GM04504 (cell line): ENCODE measurements at regions not wholly inside any gene's neighbourhood (a gene's known extent, or its start where the extent isn't known, plus 50 kb on each side); places are given as distances from the start of the nearest gene placed in this dataset.

ENCODE experiments used
- DNase-seq: peaks from one replicate; pipeline ENCODE4 v3.0.0-alpha.2; 2012; ENCODE audit warnings: low read depth

DNA sequence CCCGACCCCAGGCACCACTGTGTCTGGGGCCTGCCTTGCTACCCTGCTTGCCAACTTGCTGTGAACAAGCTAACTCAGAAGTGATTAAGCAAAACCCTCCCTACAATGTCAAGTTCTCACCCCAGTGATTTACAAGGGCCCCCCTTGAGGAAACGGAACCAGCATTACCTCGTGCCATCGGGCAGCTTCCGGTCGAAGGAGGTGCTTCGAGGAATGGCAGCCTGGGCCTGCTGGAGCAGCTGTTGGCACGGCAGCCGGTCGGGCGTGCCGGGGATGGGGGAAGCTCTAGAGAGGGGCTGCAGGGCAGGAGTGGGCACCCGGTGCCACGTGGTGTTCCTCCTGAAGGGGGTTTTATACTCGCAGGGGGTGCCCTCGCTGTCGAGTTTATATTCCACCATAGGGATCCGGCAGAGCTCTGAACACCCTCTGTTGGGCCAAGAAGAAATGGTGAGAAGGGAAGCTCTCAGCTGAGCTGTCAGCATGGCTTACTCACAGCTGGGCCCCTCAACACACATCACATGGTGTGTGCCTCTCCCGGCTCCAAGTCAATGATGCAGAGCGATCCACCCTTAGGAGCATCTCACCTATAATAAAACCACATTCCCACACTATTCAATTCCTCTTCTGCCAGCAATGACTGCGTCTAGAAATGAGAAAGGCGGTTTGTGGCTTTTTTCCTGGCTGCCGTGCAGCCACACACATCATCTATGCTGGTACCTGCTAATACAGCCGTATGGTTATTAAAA is 184.4 kb downstream of the SIPA1L2 start:
- DNase-seq, result no peak

DNA sequence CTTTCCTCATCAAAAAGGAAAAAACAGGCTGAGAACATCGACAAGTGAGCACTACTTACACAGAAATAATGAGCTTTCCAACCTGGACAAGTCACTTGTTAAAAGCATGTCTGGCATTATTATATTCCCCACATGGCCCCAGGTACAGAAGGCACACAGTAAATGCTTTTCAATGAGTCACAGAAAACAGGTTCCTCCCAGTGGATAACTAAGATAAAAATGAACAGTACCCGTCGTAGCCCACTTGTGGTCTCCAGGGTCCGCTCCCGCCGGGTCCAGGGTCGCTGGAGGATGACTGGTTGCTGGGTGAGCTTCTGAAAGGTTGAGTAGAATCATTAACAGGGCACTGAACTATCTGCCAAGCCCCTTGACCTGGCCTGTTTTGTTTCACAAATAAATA is 186.6 kb downstream of the SIPA1L2 start:
- no peak for DNase-seq

DNA sequence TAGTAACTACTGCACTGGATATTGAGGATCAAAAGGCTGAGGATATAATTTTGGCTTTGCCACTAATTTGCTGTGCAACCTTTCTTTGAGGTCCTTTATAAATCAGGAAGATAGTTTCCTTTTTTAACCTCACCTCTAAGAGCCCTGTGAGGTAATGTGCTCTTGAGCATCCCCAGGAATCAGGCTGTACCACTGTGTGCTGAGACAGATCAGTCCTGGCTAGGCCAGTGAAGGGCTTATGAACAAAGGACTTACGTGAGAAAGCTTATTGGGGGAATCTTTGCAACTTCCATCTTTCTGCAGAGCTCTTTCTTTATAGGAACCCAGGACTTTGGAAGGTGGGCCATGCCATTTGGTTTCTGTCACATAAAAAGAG is 188.9 kb downstream of the SIPA1L2 start:
- DNase-seq, result no peak

DNA sequence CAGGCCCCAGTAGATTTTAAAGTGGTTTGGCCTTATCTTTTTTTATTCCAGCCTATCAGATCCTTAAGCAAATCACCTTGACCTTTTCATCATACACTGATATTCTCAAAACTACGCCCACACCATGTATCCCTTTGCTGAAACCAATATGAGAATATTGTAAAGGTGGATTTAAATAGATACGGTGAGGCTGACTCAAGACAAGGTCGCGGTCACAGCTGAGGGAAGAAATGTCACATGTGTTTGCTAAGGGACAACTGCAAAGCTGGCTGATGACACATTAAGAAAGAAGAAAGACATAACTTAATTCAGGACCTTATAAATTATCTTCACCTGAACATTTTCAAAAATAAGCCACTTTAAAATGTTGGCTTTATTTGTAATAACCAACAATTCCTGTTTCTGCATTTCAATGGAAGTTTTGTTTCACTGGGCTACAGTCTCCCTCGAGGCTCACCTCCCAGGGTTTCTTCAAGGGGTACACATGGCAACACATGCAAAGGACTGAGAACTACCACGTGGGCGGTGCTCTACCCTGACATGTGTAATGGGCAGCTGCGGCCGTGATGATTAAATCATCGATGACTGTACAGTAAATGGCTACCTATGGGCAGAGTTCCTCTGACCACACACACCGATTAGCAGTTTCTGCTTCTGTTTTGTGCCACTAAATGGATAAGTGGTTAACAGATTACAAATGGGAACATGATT is 189.5 kb downstream of the SIPA1L2 start:
- no peak for DNase-seq

DNA sequence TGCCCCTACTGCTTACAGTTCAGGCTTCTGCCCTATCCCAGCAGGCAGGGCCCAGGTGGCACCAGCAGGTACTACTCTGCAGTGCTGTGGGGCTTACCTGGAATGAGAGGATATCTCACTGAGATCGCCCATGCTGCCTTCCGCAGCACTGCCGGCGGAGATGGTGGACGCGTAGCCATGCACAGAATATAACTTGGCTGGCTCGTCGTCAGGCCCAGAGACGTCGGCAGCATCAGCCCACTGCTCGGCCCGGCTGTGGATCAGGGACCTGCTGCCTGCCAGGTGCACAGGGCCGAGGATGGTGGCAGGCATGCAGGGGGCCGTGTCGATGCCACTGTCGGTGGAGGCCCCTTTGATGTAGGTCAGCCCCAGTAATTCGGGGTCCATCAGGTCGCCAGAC is 190.9 kb downstream of the SIPA1L2 start:
- DNase-seq, result no peak

DNA sequence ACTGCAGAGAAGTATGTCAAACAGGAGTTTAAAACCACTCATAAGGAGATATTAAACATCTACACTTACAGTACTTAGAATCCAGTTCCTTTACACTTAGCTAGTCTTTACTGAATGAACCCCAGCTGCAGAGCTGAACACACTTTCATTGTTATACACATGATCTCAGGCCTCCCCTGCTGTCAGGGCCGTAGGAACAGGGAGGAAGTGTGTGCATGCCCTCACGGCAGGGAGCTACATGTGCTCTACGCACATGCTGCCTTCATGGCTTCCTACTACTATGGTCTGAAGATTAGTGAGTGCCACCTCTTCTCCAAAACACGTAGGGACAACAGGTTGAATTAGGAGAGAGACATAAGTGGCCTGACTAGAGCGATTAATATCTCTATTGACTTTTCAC is 191.5 kb downstream of the SIPA1L2 start:
- no peak for DNase-seq

DNA sequence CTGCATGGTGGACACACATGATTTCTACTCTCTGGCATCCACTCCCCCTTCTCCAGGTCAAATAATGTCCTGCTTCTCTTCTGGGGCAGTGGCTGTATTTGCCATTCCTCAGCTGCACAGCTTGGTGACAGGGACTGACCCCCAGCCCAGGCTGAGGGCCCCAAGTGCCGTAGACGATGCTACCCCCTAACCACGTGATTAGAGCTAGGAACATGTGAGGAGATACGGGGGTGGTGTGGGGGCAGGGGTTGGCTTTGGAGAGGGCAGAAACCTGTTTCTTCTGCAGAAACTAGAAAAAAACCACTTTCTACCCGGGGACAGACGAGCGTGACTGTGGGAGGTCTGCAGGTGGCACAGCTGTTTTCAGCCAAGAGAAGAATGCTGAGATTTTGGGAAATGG is 192.4 kb downstream of the SIPA1L2 start:
- no peak for DNase-seq

DNA sequence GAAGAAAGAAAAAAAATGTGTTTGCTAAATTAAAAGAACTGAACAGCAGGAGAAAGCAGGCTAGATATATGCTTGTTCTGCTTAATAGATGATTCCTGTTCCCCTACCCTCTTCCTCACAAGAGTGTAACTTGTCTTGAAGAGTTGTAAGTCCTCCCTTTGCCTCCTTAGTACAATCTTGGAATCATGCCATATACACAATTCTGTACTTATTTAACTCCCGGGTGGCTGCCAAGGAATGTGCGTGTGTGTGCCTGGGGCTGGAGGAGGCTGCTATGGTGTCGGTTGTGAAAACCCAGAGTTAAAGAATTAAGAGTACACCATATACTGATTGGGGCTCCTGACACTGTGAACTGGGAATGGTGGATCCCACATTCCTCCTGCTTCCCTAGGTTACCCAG is 194.2 kb downstream of the SIPA1L2 start:
- DNase-seq, result no peak

DNA sequence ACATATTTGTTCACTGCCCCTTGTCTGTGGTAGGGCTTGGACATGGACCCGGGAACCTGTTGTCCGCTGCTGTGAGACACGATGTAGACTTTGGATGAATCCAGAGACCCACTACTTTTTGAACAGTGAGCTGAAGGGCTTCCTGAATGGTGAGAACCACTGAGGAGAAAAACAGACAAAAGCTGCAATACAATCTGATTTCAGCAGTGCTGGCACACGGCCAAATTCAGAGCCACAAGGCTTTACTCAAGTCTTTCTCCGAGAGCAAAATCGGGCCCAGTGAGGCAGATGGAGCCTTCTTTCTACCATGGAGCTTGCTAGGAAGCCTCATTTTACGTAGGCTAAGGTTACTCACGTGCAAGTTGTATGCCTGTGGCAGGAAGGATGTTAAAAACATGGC is 197.6 kb downstream of the SIPA1L2 start:
- no peak for DNase-seq

DNA sequence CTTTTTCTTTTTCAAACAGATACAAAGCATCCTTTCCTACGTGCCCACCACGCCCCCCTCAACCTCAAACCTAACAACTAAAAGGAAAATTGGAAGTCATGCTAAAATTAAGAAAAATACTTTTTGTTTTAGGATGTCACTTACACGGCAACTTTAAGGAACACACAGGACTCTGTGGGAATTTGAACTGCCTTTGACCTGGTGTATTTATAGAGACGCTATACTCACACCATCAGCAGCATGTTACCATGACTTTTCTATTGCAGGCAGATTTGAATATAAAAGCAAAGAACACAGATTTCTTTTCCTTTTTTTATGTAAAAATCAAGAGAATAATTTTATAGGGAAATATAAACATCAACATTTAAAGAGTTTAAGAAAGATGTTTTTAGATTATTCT is 198.2 kb downstream of the SIPA1L2 start:
- DNase-seq, result no peak

DNA sequence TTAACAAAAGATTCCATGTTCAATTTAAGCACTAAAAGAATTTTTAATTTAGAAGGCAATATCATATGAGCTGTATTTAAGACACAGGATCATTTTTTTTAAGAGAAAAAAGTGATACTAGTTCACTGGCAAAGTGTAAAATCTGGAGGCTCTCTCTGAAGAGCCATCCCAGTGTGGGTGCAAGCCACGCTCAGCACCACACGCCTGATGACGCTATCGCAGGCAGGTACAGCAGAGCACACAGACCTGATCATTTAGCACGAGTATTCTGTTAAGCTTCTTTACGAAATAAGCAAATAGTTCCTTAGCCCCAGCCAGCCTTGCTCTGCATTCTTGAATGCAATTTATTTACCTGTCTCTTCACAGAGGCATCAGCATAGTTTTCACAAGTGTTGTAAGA is 198.6 kb downstream of the SIPA1L2 start:
- no peak for DNase-seq

DNA sequence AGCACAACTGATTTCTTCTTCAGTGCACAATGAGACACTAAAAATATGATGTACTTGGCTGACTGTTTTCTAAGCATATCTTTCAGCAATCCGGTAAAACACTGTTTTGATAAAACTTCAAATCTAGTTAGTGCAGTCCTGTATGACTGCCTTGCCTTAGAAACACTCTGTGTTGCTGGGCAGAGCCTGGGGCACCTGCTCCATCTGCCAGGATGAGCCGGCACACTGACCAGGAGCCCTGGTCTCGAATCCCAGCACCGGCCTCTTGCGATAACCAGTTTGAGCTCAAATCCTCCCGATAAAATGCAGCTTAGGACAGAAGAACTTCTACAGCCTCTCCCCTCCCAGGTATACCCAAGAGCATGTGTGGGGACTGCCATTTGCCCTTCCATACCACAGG is 199.5 kb downstream of the SIPA1L2 start:
- DNase-seq, result no peak

DNA sequence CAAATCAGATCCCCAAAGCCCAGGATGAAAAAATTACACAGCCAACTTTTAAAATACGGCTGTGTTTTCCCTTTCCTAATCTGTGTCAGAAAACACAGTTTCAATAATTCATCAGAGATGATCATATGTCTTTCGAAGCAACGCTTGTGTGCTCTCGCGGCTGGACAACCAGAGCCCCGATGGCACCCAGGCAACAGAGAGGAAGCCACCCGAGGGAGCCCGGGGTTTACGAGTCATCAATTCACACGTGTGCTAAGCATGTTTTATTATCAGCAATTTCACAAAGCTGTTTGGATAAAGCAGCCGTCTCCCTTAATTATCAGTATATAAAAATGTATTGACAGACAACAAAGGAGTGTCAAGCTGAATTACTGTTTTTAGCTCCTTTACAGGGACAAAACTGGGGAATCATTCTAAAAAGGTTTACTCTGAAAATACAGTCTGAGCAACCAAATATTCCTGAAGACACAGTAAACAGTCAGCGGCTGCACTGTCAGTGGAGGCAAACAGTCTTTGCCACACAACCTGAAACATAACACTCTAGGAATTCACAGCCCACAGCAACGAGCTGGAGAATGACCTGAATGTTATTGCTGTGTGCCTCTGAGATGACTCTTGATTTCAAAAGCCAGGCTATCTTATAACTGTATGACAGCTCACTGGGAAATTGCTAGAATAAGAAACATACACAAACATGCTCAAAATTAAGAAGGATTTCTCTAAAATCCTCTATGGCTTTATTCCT is 201.0 kb downstream of the SIPA1L2 start:
- DNase-seq, result no peak

DNA sequence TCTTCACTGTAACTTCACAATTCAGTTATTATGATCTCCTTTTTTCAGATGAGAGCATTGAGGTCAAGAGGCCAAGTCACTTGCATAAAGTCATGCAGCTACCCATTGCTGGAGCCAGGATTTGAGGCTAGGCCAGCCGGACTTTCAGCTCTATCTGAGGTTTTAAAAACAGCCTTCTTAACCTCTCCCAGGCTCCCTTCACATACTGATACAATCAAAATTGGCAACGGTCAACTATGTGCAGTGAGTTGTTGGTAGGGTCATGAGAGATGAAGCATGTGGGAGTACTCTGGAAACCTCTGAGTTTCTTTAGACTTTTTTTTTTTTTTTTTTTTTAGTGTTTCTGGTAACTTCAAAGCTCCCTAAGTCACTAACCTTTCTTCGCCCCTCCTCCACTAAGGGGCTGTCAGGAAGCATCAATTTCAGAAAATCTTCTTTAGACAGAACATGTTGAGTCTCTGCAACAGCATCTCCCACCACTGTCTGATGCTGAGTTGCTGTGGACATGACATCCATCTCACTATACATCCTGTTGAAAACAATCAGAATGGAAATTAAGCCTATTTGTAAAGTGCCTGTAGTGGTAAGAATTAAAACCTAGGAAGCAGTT is 201.8 kb downstream of the SIPA1L2 start:
- no peak for DNase-seq

DNA sequence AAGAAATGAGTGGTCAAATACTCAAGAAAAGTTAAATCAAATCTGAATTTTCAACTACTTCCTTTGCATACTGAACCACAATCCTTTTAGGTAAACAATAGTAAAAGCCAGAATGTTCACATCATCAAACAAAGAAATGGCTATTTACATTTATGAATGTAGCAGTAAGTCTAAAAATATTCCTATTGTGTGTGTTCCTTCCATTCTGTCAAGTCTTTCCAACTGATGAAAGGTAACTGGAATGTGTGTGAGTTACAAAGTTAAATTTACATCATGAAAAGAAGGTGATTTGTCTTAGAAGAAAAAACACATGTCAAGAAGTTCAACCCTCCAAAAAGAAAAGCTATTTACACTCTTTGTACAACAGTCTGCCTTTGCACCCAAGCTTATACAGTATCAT is 203.1 kb downstream of the SIPA1L2 start:
- no peak for DNase-seq

DNA sequence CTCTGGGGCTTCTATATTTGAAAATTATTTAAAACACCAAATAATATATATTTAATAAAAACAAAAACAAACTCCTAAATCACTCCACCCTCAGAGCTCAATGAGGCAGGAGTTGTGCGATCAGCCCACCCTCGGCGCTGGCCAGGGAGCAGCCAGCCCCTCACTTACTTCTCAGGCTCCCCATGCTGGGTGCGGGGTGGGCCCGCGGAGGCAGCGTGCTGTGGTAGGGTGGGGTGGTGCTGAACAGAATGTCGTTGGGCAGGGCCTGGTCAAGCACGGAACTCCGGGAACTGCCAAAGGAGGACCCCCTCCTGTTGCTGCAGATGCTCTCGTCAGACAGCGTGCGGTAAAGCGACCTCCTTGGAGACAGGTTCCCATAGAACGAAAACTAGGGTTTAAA is 204.5 kb downstream of the SIPA1L2 start:
- no peak for DNase-seq

DNA sequence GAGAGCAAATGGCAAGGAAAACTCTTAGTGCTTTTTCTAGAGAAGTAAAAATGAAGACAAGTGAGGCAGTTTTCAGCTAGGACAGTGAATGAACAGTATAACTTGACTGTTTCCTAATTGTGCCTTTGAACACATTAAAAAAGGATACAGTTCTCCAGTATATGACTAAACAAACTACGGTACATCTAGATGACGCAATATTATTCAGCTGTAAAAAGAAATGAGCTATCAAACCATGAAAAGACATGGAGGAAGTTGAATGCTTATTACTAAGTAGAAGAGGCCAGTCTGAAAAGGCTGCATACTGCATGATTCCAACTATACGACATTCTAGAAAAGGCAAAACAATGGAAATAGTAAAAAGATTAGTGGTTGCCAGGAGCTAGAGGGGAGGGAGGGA is 206.3 kb downstream of the SIPA1L2 start:
- DNase-seq, result no peak

DNA sequence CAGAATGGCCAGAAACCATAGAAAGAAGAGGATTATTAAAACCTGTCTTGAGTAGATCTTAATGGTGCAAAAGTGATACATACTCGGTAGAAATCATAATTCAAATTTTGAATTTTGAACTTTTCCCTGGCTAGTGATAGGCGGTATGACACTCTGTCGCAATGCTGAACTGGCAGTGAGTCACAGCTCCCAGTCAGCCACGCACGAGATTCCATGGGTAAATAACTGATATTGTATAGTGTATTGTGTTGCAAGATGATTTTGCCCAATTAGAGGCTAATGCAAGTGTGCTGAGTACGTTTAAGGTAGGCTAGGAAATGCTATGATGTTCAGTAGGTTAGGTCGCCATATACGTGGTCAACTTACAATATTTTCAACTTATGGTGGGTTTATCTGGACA is 207.0 kb downstream of the SIPA1L2 start:
- no peak for DNase-seq

DNA sequence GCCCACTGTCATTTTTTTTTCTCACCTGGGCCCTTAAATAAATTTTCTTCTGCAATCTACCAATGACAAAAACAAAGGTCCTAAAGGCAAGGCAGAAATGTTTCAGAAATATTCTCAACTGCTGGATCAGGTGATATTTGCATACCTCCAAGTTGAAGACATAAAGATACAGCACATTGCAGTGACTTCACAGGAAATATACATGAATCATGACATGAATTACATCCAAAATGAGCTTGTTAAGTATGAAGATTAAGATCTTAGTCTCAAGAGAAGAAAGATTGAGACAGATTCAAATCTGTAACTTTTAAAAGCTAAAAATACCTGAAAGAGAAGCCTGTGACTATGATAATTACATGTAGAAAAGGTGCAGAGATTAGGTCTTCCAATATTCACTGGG is 207.8 kb downstream of the SIPA1L2 start:
- DNase-seq, result no peak

DNA sequence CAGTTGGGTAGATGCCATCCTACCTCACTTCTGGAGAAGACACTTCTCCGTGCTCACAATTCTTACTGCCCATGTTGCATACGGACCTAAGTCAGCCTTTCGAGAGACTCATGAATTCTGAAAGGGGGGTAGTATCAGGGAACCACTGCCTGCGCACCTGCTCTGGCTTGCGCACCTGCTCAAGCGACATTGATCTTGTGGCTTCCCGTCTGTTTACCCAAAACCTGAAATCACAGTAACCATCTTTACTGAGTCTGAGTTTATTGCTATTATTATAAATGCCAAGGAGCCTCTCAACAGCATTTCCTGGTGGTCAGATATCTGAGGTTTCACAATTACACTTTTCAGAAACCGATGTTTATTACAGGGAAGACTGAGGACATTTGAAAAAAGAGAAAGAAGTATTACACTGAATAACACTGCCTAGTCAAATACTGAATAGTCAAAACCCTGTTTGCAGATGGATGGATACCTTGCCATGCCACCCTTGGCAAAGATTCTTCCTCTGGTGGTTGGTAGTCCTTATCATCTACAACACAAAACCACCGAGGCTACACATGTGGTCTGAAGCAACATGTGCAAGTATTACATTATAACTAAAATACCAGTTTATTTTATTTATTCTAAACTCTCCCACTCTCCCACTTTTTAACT is 208.7 kb downstream of the SIPA1L2 start:
- DNase-seq, result no peak

DNA sequence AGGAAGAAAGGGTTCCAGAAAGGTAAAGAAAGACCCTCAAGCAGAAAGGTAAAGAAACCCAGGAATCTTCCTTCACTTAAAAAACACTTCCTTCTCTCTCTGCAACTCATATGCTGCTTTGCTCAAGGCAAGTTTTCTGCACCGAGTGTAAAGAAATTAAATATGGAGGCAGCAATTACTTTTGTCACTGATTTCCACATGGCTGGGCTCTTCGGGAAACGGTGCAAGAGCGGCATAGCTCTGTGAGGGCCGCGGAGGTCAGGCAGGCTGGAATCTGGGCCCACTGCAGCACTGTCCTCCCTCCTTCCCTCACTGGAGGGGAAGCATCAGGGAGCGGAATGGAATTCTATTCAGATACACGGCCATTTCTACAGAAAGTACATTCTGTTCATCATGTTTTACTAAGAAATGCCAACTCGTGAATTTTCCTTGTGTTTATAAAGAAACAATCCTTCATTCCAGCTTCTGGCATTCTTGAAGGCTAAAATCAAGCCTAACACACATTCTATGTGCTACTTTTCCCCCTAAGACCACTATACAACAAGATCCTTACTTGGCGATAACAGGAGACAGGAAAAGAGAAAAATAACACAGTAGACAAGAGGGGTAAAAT is 212.2 kb downstream of the SIPA1L2 start:
- DNase-seq, result no peak

DNA sequence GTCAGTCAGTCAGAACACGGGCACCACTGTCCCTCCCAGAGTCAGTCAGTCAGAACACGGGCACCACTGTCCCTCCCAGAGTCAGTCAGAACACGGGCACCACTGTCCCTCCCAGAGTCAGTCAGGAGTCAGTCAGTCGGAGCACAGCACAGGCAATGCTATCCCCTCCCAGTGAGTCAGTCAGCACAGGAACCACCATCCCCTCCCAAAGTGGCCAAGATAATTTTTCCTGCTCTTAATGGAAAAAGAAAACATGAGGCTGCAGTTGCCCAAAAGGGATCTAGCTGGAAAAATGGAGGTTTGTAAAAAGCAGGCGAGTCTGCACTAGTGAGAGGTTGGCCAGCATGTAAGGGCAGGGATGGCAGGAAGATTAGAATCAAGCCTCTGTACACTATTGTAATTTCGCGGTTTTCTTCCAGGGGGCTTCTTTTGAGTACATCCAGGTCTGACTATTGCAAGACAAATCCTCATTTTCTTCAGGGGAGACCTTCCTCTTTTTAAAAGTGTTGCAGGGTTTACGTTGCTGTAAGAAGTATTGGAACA is 213.8 kb downstream of the SIPA1L2 start:
- DNase-seq, result no peak
